Glutamatergic neuron (in vitro differentiated cells): ENCODE measurements at regions not wholly inside any gene's neighbourhood (a gene's known extent, or its start where the extent isn't known, plus 50 kb on each side); places are given as distances from the start of the nearest gene placed in this dataset.

Experiments
- DNase-seq: peaks from one replicate; pipeline ENCODE4 v3.0.0; 2022
- H3K27ac Mint-ChIP-seq: one replicate; pipeline ENCODE4 v1.8.0; 2020; ENCODE audit warnings: mild to moderate bottlenecking, mixed read lengths, inconsistent platforms; ENCODE audit not compliant: unreplicated experiment
- H3K27me3 Mint-ChIP-seq: one replicate; pipeline ENCODE4 v1.8.0; 2020; ENCODE audit warnings: mild to moderate bottlenecking, moderate library complexity, mixed read lengths, inconsistent platforms; ENCODE audit not compliant: unreplicated experiment
- H3K36me3 Mint-ChIP-seq: one replicate; pipeline ENCODE4 v1.8.0; 2020; ENCODE audit warnings: mild to moderate bottlenecking, mixed read lengths, inconsistent platforms; ENCODE audit not compliant: unreplicated experiment
- H3K4me1 Mint-ChIP-seq: one replicate; pipeline ENCODE4 v1.8.0; 2020; ENCODE audit warnings: mild to moderate bottlenecking, low read depth, mixed read lengths, inconsistent platforms; ENCODE audit not compliant: unreplicated experiment
- H3K4me3 Mint-ChIP-seq: one replicate; pipeline ENCODE4 v1.8.0; 2020; ENCODE audit warnings: mild to moderate bottlenecking, mixed read lengths, inconsistent platforms; ENCODE audit not compliant: unreplicated experiment
- H3K9me3 Mint-ChIP-seq: one replicate; pipeline ENCODE4 v1.8.0; 2020; ENCODE audit warnings: mild to moderate bottlenecking, moderate library complexity, mixed read lengths, inconsistent platforms; ENCODE audit not compliant: unreplicated experiment
- CTCF ChIP-seq: fragments of 200-600 bp; sonication (generic); IDR thresholded peaks from one replicate; pipeline ENCODE4 v1.5.0; 2021; ENCODE audit not compliant: partially characterized antibody, unreplicated experiment

- H3K4me3 Mint-ChIP-seq, result no peak overlapping the region
- H3K4me1 Mint-ChIP-seq, result no peaks in the 10 kb centered on the region
- peaks cover 4% of the 10 kb centered on the region for H3K9me3 Mint-ChIP-seq
- TF ChIP-seq CTCF, result no peak
- peaks cover 2% of the 10 kb centered on the region for H3K27me3 Mint-ChIP-seq
- DNase-seq, result no peak
- no peaks in the 10 kb centered on the region for H3K36me3 Mint-ChIP-seq
- no peak overlapping the region for H3K27ac Mint-ChIP-seq
Observed at GRCh38 chrX:139200346-139200745, 330.2 kb upstream of the F9 start.

DNA sequence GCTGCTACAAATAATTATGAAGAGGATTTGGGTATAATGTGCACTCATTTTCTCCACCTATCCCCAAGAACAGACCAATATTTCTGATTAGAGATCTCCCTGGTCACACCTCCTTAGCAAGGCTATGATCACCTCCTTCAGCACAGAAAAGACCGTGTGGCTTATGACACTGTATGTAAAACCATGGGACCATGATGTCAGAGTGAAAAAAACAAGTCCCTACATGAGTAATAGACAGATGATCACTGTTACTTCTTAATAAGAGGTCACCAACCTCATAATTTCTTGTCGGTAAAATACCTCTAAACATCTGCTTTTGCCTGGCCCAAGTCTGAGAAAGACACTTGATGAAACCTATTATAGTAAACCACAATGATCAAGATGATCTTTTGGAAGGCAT lies 330.6 kb upstream of the F9 start:
- H3K9me3 Mint-ChIP-seq, result peaks cover 4% of the 10 kb centered on the region
- no peak overlapping the region for H3K27ac Mint-ChIP-seq
- no peak overlapping the region for H3K4me3 Mint-ChIP-seq
- no peaks in the 10 kb centered on the region for H3K4me1 Mint-ChIP-seq
- no peak for TF ChIP-seq CTCF
- H3K27me3 Mint-ChIP-seq, result peaks cover 2% of the 10 kb centered on the region
- no peaks in the 10 kb centered on the region for H3K36me3 Mint-ChIP-seq
- no peak for DNase-seq

GRCh38 chrX:139198936-139199335 lies 331.6 kb upstream of the F9 start:
- H3K4me1 Mint-ChIP-seq, result no peaks in the 10 kb centered on the region
- no peaks in the 10 kb centered on the region for H3K36me3 Mint-ChIP-seq
- TF ChIP-seq CTCF, result no peak
- H3K9me3 Mint-ChIP-seq, result peaks cover 4% of the 10 kb centered on the region
- no peak for DNase-seq
- H3K27me3 Mint-ChIP-seq, result peaks cover 2% of the 10 kb centered on the region
- H3K27ac Mint-ChIP-seq, result no peak overlapping the region
- H3K4me3 Mint-ChIP-seq, result no peak overlapping the region

- no peaks in the 10 kb centered on the region for H3K4me1 Mint-ChIP-seq
Observed at GRCh38 chrX:139196890-139197289, 333.6 kb upstream of the F9 start.

More at GRCh38 chrX:139196890-139197289, 333.6 kb upstream of the F9 start:
- no peak for DNase-seq
- Mint-ChIP-seq H3K9me3 (peaks cover 2% of the 10 kb centered on the region), H3K27ac (no peak overlapping the region), H3K4me3 (no peak overlapping the region), H3K36me3 (no peaks in the 10 kb centered on the region), H3K27me3 (peaks cover 2% of the 10 kb centered on the region)
- no peak for TF ChIP-seq CTCF
